ENCODE measurements at regions not wholly inside any gene's neighbourhood (a gene's known extent, or its start where the extent isn't known, plus 50 kb on each side); places are given as distances from the start of the nearest gene placed in this dataset.

GRCh38 chr14:29062976-29063375 lies 296.4 kb downstream of the FOXG1 start:
- Mint-ChIP-seq H3K4me3 (no peak overlapping the region), H3K27me3 (ENCODE audit: low read depth) (no peaks in the 10 kb centered on the region), H3K36me3 (ENCODE audit: low read depth) (no peaks in the 10 kb centered on the region), H3K4me1 (peaks cover 9% of the 10 kb centered on the region), H3K27ac (no peak overlapping the region), H3K9me3 (peaks cover 2% of the 10 kb centered on the region)
- no peak for TF ChIP-seq CTCF (IDR thresholded peaks at IDR 0.05; ENCODE audit: unreplicated experiment in 3 of 3)

- H3K4me1 Mint-ChIP-seq: peaks cover 9% of the 10 kb centered on the region
- no peak overlapping the region for H3K4me3 Mint-ChIP-seq
- TF ChIP-seq CTCF (IDR thresholded peaks at IDR 0.05; ENCODE audit: unreplicated experiment in 3 of 3): no peak
- no peaks in the 10 kb centered on the region for H3K27me3 Mint-ChIP-seq (ENCODE audit: low read depth)
- peaks cover 2% of the 10 kb centered on the region for H3K9me3 Mint-ChIP-seq
- H3K36me3 Mint-ChIP-seq (ENCODE audit: low read depth): no peaks in the 10 kb centered on the region
- no peak overlapping the region for H3K27ac Mint-ChIP-seq
Measured at GRCh38 chr14:29064305-29064900, 297.8 kb downstream of the FOXG1 start.

GRCh38 chr14:29069228-29069627 lies 302.6 kb downstream of the FOXG1 start:
- H3K4me3 Mint-ChIP-seq: no peak overlapping the region
- H3K36me3 Mint-ChIP-seq (ENCODE audit: low read depth): no peaks in the 10 kb centered on the region
- no peak overlapping the region for H3K27ac Mint-ChIP-seq
- no peaks in the 10 kb centered on the region for H3K27me3 Mint-ChIP-seq (ENCODE audit: low read depth)
- no peak for TF ChIP-seq CTCF (IDR thresholded peaks at IDR 0.05; ENCODE audit: unreplicated experiment in 3 of 3)
- H3K4me1 Mint-ChIP-seq: no peaks in the 10 kb centered on the region
- peaks cover 2% of the 10 kb centered on the region for H3K9me3 Mint-ChIP-seq

- no peak overlapping the region for H3K4me3 Mint-ChIP-seq
Measured at GRCh38 chr14:29075761-29076160, 309.2 kb downstream of the FOXG1 start.

GRCh38 chr14:29077916-29078315 lies 311.3 kb downstream of the FOXG1 start:
- Mint-ChIP-seq H3K27ac (no peak overlapping the region), H3K4me3 (no peak overlapping the region), H3K27me3 (ENCODE audit: low read depth) (no peaks in the 10 kb centered on the region), H3K9me3 (no peaks in the 10 kb centered on the region), H3K4me1 (no peaks in the 10 kb centered on the region), H3K36me3 (ENCODE audit: low read depth) (no peaks in the 10 kb centered on the region)
- TF ChIP-seq CTCF (IDR thresholded peaks at IDR 0.05; ENCODE audit: unreplicated experiment in 3 of 3): no peak

More at GRCh38 chr14:29075761-29076160, 309.2 kb downstream of the FOXG1 start:
- no peaks in the 10 kb centered on the region for H3K4me1 Mint-ChIP-seq
- H3K27me3 Mint-ChIP-seq (ENCODE audit: low read depth): no peaks in the 10 kb centered on the region
- TF ChIP-seq CTCF (IDR thresholded peaks at IDR 0.05; ENCODE audit: unreplicated experiment in 3 of 3): no peak
- no peak overlapping the region for H3K27ac Mint-ChIP-seq
- H3K9me3 Mint-ChIP-seq: no peaks in the 10 kb centered on the region
- H3K36me3 Mint-ChIP-seq (ENCODE audit: low read depth): no peaks in the 10 kb centered on the region

GRCh38 chr14:29078810-29079522 lies 312.4 kb downstream of the FOXG1 start:
- Mint-ChIP-seq H3K4me1 (no peaks in the 10 kb centered on the region), H3K27ac (no peak overlapping the region), H3K4me3 (no peak overlapping the region), H3K9me3 (no peaks in the 10 kb centered on the region), H3K36me3 (ENCODE audit: low read depth) (no peaks in the 10 kb centered on the region), H3K27me3 (ENCODE audit: low read depth) (no peaks in the 10 kb centered on the region)
- no peak for TF ChIP-seq CTCF (IDR thresholded peaks at IDR 0.05; ENCODE audit: unreplicated experiment in 3 of 3)

Measured in nephron (organoid).